Activated naive CD4-positive, alpha-beta T cell (primary cell): ENCODE measurements at regions not wholly inside any gene's neighbourhood (a gene's known extent, or its start where the extent isn't known, plus 50 kb on each side); places are given as distances from the start of the nearest gene placed in this dataset.

Experiments
- DNase-seq, 4 experiments: peaks; one replicate each; lab custom pipeline; 2025; lab: John Stamatoyannopoulos, UW

DNA sequence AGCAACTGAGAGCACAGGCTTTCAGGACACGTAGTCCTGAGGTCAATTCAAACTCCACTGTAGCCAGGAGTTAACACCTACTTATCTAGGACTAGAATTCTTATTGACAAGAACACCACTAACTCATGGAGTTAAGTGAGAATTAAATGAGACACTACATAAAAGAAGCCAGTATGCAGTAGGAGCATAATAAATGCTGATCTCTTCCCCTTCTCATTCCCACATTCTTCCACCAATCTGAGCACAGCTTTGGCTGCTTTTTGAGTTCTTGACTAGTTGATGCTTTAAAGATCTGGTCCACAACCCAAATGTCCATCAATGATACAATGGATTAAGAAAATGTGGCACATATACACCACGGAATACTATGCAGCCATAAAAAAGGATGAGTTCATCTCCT is 55.2 kb downstream of the TTC32 start:
- no peak for DNase-seq

DNA sequence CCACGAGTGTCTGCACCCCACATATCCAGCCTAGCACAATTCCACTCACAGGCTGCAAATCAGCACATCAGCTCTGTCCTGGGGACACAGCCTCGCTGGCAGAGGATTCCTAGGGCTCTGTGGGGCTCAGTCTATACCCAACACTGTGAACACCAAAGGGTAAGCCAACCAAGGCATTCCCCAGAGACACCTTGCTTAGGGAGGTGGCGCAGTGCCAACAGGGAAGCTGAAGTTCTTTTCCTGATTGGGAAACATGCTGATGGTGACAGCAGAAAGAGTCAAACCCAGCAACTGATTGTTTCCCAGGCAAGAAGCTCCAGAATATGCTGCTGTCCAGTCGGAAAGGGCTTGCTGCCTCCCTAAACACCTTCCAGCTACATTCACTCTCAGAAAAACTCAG is 55.8 kb downstream of the TTC32 start:
- DNase-seq, result no peak

DNA sequence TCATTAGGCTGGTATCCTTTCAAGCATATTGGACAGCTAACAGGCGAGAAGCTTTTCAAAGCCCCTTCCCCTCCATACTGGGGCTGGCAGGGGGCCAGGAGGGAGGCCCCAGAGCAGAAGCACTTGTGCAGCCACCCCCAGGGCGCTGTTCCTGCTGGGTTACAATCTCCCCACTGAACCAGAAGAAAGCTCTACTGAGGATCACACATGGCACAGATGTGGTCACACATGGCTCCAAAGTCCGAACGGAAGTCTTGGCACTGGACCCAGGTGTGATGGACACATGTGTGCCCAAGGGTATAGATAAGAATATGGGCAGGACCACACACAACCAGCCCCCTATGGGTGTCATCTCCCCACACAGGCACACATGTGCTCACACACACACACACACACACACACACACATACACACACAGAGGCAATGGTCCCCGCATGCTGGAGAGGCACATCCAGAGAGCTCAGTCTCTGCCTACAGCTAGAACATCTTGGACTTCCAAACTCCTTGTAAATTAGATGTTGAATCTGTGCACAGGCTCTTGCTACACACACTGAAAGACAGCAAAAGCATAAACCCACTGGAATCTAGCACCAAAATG is 56.4 kb downstream of the TTC32 start:
- no peak for DNase-seq

DNA sequence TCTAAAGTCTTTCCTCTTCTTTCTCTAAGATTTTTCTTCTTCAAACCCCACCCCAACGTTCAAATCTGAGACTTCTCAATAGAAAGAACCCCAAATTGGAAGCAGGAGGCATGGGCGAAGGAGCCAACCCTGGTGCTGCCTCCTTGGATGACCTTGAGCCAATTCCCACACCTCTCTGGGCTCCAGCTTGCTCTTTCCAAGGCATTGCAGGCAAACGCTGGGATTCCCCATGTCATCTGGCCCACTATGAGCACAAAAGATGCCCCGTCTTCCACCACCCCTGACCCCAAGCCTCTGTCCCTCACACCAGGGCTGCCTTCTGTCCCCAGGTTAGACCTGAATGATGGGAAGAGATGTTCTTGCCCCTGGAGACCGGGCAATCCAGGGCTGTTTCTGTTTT is 57.0 kb downstream of the TTC32 start:
- DNase-seq, result no peak

DNA sequence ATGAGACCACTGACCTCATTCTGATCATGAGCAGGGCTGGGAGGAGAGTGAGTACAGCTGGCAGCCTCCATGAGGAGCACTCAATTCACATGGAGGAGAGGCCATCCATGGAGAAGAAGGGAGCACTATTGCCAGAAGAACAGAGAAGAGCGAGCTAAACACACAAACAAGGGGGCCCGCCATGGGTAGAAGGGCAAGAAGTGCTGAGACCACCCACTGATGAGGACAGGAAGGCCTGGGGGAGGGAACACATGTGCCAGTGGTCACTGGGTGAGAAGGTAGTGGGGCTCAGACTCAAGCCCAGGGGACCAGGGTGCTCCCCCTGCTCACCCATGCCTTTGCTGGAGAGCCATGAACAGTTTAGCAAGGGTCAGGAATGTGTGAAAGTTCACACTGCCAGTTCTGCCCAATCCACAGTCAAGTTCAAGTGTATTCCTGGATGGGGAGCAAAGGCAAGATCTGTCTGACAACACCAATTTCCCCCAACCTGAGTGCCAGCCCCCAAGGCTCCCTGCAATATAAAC is 57.7 kb downstream of the TTC32 start:
- no peak for DNase-seq

DNA sequence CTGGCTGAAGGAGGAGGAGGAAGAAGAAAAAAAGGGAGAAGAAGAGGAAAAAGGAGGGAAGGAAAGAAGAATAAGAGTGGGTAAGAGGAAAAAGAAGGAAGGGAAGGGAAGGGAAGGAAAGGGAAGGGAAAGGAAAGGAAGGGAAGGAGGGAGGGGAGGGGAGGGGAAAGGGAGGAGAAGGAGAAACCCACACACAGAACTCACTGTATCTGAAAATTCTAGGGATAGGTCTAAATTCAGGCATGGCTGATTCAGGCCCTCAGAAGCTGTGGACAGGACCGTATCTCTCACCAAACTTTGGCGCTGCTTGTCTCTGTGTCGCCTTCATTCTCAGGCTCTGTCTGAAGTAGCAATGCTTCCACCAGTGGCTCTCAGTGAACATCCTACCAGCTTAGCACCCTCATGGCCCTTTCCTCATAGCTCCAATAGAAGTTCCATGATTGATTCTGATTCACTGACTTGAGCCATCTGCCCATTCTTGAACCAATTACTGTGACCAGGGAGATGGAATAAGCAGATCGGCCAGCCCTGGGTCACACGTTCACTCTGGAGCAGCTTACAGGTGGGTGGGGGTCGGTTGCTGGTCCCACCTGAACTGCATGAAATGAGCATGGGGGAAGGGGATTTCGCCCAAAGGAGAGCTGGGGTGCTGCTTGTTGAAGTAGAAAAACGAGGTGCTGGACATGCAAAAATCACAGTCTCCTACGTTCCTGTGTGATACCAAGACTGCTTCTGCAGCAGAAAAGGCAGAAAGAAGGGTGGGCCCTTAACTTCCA is 59.7 kb downstream of the TTC32 start:
- no peak for DNase-seq

DNA sequence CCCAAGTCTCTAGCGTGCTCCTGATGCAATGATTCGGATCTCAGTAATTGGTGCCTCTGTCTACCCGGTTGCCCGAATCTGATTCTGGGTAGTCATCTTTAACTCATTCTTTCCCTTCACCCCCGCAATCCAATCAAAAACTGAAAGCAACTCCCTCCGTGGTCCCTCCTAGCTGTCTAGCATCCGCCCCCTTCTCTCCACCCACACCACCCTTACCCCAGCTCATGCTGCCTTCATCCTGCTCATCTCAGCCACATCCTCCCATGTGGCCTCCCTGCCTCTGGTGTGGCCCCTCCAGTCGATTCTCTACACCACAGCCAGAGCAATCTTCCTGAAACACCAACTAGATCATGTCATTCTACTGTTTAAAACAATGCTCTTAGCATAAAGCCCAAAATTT is 62.3 kb downstream of the TTC32 start:
- no peak for DNase-seq

DNA sequence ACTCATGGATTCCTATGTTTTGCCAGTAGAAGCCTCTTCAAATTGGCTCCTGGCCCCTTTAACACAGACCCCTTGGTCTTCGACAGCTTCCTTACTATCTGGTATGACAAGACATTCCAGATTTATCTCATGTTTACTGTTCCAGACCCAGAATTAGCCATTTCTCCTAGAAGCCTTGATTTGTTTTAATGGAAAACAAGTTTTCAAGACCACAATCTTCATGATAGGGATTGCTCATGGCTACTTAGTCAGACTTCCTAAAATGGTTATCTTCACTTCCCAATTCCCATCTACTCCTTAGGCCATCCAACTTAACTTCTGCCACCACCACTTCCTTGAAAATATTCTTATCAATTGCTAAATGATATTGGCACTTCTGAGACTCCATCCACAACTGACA is 63.2 kb downstream of the TTC32 start:
- DNase-seq, result no peak

DNA sequence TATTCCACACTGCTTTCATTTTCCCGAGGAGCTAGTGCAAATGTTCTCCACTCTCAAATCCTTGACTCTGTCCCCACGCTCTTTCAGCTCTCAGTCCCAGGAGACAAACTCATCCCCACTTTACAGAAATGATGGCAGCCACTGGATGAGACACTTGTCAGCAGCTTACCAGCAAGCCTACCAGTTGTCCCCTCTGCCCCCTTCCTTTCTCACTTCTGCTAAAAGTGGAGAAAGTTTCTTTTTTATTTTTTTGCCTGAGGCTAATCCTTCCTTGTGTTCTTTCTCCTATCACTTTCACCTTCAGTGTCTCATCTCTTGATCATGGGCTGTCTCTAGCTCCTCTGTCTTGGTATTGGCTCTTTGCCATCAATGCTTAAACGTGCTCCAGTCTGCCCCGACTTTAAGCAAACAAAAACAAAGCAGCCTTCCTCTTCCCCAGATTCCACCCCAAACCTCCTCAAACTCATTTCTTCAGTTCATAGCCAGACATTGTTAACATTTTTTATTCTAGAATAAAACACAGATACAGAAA is 64.5 kb downstream of the TTC32 start:
- DNase-seq, result no peak

DNA sequence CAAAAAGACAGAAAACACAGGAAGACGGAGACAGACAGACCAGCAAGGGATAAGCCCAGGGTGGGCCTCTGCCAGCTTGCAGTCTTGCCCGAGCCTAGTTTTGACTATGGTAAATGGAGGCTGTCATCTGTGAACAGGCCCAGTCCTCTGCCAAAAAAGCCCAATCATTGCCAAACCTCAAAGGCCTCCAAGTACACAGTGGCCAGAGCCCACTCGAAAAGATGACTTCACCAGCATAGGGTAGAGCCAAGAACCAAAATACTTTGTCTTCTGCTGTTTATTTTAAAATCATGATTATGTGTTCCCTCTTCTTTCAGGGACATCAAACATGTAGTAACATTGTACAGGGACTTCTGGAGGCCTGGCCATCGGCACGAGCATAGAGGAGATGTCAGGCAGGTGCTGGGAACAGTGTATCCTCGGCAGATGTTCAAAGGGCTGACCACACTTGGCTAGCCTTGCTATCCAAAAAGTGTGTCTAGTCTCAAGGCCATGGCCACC is 66.0 kb downstream of the TTC32 start:
- no peak for DNase-seq

DNA sequence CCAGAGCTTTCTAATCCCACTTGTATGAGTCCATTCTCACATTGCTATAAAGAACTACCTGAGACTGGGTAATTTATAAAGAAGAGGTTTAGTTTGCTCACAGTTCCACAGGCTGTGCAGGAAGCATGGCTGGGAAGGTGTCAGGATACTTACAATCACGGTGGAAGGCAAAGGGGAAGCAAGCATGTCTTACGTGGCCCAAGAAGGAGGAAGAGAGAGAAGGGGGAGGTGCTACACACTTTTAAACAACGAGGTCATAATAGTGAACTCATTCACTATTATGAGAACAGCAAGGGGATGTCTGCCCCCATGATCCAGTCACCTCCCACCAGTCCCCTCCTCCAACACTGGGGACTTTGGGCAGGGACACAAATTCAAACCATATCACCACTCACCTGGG is 67.8 kb downstream of the TTC32 start:
- no peak for DNase-seq

DNA sequence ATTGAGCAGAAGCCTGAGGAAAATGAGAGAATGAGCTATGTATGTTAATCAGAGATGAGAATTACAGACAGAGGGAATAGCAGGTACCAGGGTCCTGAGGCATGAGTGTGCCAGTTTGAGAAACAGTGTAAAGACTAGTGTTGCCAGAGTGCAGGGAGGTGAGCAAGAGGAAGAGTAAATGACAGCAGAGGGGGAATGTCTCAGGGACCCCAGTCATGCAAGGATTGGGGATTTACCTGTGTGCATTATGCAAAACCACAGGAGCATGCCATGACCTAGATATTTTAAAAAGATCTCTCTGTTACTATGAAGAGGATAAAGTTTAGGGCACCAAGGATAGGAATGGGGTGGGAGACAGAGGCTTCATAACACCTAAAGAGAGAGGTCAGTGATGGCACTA is 72.1 kb downstream of the TTC32 start:
- no peak for DNase-seq

DNA sequence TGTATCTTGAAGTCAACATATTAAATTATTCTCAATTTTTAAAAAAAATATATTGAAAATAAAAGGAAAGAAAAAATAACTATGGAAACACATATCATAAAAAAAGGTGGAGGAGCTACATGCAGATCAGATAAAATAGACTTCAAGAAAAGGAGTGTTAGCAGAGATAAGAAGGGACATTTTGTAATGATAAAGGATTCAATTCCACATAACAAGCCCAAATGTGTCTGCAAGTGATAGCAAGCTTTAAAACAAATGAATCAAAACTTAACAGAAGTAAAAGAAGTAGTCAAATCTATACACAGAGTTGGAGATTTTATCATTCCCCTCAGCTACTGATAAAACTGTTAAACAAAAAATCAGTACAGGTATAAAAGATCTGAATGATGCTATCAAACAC is 74.9 kb downstream of the TTC32 start:
- no peak for DNase-seq

DNA sequence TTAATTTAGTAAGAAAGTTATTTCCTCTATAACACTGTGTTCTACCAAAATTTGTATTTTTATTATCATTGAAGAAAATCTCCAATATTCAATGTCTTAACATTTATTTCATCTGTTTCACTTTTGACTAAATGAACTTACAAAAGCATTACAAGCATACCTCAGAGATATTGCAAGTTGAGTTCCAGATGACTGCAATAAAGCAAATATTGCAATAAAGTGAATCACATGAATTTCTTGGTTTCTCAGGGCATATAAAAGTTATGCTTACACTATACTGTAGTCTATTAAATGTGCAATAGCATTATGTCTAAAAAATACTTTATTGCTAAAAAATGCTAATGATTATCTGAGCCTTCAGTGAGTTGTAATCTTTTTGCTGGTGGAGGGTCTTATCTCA is 78.3 kb downstream of the TTC32 start:
- no peak for DNase-seq

DNA sequence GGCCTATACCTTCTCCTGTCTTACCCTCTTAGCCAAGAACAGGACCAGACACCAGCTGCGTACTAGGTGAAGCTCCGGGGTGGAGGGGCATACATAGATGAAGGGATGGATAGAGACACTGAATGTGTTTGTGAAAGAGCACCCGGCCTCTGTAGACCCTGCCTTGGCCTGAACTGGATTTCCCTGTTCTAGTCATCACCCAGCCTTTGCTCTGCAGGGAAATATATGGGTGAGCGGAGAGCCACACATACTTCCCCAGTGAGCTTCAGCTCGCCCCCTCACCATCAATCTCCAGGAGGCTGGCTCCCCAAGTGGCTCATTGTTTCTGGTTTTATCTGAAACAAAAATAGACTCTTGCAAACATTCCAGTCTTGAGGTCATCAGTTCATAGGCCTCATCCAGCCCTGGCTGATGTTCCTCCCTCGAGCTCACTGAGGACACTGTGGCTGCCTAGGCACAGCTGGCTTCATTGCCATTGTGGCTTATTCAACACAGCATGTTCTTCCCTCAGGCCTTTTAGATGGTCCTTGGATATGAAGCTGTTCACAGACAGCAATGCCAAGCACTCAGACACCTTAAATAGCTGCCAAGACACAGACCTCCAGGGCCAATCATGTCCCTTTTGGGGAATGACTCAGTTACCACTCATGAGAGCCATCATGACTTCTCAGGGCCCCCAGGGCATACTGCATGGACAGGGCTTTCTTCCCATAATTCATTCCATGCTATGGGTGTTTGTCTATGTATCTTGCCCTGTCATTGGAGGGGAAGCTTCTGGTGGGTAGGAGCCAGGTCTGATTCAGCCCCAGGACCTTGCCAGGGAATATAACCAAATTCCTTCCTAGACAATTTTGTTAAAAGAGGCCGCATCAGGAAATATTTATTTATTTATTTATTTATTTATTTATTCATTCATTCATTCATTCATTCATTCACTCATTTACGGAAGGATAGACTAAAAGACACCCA is 82.4 kb downstream of the TTC32 start:
- no peak for DNase-seq

DNA sequence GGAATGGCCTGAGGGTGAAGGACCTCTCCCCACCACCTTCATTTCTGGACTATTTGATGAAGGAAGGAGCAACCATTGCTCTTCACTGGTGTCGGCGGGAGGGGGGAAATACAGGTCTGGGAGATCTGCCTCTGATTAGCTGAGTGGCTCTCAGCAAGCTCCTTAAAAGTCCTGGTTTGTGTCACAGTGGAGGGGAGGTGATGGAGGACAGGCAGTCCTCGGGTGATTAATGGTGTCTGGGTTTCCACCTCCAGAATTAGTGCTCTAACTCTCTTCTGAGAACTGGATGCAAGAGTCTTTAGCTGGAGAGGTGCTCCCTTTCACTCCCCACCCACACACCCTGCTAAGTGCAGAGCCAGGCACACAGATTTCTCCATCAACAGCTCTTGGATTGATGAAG is 83.2 kb downstream of the TTC32 start:
- DNase-seq, result no peak

DNA sequence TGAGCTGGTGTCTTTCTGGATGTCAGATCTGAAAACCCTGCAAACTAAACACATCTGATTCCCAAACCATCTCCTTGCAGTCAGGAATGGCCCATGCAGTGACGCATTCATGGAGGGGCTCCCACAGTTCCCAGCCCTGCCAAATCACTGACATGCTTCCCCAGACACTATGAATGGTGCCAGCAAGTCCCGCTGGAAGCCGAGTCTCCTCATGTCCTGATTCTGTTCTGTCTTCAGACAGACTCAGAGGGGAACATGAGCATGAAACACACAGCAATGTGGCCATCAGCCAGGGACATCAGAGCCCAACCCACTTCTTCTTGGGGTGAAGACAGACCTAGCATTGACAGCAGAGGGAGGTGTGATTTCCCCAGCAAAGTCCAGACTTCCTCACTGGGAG is 83.7 kb downstream of the TTC32 start:
- DNase-seq, result no peak

DNA sequence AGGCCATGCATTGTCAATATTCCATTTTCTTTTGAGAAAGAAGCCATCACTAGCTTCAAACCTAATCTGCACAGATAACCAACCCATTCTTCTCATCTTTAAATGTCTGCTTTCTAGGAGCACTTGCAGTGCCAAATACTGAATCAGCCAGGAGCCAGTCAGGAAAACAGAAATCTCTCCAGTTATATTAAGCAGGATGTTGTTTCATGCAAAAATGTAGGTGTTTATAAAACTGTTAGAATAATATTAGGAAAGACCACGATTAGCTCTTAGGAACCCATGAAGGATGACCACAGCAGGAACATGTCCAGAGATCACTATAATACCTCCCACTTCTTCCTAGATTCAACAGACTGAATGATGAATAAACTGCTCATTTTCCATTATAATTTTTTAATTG is 86.0 kb downstream of the TTC32 start:
- no peak for DNase-seq

DNA sequence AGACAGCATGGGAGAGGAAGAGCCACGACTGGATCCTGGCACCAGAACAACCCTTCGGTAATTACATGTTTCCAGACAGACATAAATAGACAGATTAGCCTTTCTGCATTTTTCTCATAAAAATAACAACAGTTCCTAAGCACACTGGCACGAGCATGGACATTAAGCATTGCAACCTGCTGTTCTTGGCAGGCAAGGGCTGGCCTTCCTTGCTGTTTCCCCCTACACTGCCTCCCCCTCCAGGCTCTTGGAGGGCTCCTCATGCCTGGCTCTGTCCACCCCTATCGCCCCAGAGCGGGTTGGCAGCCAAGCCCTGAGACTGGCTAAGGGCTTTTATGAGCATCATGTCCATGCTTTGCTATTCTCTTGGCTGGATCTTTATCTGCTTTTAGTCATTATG is 89.6 kb downstream of the TTC32 start:
- no peak for DNase-seq

DNA sequence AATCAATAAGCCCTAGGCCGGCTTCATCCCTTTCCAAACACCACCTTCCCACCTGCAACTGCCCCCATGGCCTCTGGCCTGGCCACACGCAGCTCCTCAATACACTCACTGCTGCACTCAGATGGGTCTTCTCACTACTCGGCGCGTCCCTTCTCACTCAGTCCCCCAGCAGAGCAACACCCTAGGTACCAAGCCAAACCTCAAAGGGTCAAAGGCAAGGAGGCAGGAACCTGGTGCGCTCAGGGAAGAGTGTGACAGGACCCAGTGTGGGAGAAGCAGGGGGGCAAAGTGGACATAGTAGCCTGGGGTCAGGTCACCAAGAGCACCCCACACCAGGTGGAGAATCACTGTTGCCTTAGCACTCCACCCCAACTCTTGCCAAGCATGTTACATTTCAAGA is 90.6 kb downstream of the TTC32 start:
- no peak for DNase-seq

DNA sequence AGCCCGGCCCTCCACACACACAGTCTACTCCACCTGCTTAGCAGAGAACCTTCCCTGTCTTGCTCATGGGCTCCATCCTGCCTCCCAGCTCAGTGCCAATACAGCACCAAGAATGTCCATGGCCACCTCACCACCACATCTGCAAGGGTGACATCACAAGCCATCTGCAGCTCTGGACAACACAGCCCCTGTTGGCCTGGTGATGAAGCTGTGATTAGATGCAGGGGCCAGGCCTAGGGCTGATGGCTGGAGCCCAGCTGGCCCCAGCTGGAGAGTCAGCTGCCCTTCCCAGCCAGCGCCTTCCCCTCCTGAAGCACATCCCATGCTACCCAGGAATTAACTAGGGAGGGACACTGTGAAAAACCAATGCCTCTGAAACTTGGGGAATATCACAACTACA is 91.1 kb downstream of the TTC32 start:
- DNase-seq, result no peak

DNA sequence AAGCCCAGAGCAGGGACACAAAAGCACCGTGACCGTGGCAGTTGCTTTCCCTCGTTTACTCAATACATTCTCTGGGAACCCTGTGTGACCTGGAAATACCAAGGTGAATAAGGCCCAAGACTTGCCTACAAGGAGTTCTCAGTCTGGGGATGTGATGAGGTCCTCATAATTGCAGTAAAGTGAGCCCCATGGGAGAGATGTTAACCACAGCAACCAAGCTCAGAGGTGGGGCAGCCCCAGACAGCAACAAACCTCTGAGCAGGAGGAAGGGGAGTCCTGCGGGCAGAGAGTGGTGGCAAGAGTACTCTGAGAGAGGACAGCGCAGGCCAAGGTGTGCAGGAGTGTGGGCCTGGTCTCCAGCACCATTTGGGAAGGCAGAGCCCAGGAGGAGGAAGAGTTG is 91.6 kb downstream of the TTC32 start:
- DNase-seq, result no peak
